SK-N-SH (cell line): ENCODE measurements at regions not wholly inside any gene's neighbourhood (a gene's known extent, or its start where the extent isn't known, plus 50 kb on each side); places are given as distances from the start of the nearest gene placed in this dataset.

Experiments
- CHD2 ChIP-seq: fragments of 150-350 bp; IDR thresholded peaks from 2 replicates; pipeline ENCODE4 v1.6.1; 2018; ENCODE audit warnings: low read length; ENCODE audit not compliant: partially characterized antibody
- MXI1 ChIP-seq: IDR thresholded peaks from 2 replicates; pipeline ENCODE4 v1.6.1; 2012; ENCODE audit warnings: mild to moderate bottlenecking, low read depth, low read length, improper control_type of control experiment
- NFIC ChIP-seq: IDR thresholded peaks from 2 replicates; pipeline ENCODE4 v1.4.0; 2012; ENCODE audit warnings: borderline replicate concordance
- NRF1 ChIP-seq: IDR thresholded peaks from 2 replicates; pipeline ENCODE4 v1.6.1; 2012; ENCODE audit warnings: low read depth, mild to moderate bottlenecking, low read length
- RAD21 ChIP-seq: IDR thresholded peaks from 2 replicates; pipeline ENCODE4 v1.6.1; 2012; ENCODE audit warnings: mild to moderate bottlenecking, low read length
- RCOR1 ChIP-seq: fragments of 150-350 bp; IDR thresholded peaks from 2 replicates; pipeline ENCODE4 v1.6.1; 2017; ENCODE audit warnings: antibody characterized with exemption, low read length
- TAF1 ChIP-seq: IDR thresholded peaks from 2 replicates; pipeline ENCODE4 v1.6.1; 2012; ENCODE audit warnings: low read depth, mild to moderate bottlenecking, low read length, moderate library complexity, borderline replicate concordance
- TCF12 ChIP-seq: IDR thresholded peaks from 2 replicates; pipeline ENCODE4 v1.4.0; 2012
- TEAD4 ChIP-seq: IDR thresholded peaks from 2 replicates; pipeline ENCODE4 v1.4.0; 2012; ENCODE audit warnings: mild to moderate bottlenecking, borderline replicate concordance; ENCODE audit not compliant: insufficient read depth
- TF ChIP-seq, protein P1 (sequence below): fragments of 200-600 bp; sonication (generic); IDR thresholded peaks from 2 replicates; pipeline ENCODE4 v1.6.1; 2017; ENCODE audit warnings: antibody characterized with exemption, mild to moderate bottlenecking, moderate library complexity
- TF ChIP-seq, protein P2 (sequence below): IDR thresholded peaks from 2 replicates; pipeline ENCODE4 v1.4.0; 2012; ENCODE audit warnings: low read depth, borderline replicate concordance
- TF ChIP-seq, protein P3 (sequence below): IDR thresholded peaks from 2 replicates; pipeline ENCODE4 v1.6.1; 2012; ENCODE audit warnings: mild to moderate bottlenecking, low read depth, low read length, moderate library complexity
- TF ChIP-seq, protein P4 (sequence below): IDR thresholded peaks from 2 replicates; pipeline ENCODE4 v1.4.0; 2012; ENCODE audit warnings: low read depth, borderline replicate concordance
- TF ChIP-seq, protein P5 (sequence below): IDR thresholded peaks from 2 replicates; pipeline ENCODE4 v1.4.0; 2012; ENCODE audit warnings: low read depth

DNA sequence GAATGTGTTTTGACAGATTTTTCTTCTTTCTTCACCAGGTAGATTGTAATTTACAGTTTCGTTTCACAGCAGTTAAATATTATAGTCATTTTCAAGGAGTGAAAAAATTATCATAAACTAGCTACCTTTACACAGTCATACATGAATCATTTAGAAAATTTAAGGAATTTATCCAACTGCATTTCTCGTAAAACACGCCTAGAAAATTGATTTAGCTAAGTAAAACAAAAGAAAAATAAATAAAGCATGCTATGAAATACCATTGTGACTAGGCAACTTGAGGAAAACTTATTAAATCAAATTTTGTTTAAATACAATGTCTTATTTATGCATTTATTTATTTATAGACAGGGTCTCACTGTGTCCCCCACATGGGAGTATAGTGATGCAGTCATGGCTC, 109.9 kb upstream of the EMB start:
- TF ChIP-seq TEAD4 (no peak), CHD2 (no peak), MXI1 (no peak), NFIC (no peak), RCOR1 (no peak), NRF1 (no peak), TCF12 (no peak), RAD21 (no peak), TAF1 (no peak)
- TF ChIP-seq, protein P1, sequence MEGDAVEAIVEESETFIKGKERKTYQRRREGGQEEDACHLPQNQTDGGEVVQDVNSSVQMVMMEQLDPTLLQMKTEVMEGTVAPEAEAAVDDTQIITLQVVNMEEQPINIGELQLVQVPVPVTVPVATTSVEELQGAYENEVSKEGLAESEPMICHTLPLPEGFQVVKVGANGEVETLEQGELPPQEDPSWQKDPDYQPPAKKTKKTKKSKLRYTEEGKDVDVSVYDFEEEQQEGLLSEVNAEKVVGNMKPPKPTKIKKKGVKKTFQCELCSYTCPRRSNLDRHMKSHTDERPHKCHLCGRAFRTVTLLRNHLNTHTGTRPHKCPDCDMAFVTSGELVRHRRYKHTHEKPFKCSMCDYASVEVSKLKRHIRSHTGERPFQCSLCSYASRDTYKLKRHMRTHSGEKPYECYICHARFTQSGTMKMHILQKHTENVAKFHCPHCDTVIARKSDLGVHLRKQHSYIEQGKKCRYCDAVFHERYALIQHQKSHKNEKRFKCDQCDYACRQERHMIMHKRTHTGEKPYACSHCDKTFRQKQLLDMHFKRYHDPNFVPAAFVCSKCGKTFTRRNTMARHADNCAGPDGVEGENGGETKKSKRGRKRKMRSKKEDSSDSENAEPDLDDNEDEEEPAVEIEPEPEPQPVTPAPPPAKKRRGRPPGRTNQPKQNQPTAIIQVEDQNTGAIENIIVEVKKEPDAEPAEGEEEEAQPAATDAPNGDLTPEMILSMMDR = no peak
- TF ChIP-seq, protein P2, sequence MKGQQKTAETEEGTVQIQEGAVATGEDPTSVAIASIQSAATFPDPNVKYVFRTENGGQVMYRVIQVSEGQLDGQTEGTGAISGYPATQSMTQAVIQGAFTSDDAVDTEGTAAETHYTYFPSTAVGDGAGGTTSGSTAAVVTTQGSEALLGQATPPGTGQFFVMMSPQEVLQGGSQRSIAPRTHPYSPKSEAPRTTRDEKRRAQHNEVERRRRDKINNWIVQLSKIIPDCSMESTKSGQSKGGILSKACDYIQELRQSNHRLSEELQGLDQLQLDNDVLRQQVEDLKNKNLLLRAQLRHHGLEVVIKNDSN = no peak
- TF ChIP-seq, protein P3, sequence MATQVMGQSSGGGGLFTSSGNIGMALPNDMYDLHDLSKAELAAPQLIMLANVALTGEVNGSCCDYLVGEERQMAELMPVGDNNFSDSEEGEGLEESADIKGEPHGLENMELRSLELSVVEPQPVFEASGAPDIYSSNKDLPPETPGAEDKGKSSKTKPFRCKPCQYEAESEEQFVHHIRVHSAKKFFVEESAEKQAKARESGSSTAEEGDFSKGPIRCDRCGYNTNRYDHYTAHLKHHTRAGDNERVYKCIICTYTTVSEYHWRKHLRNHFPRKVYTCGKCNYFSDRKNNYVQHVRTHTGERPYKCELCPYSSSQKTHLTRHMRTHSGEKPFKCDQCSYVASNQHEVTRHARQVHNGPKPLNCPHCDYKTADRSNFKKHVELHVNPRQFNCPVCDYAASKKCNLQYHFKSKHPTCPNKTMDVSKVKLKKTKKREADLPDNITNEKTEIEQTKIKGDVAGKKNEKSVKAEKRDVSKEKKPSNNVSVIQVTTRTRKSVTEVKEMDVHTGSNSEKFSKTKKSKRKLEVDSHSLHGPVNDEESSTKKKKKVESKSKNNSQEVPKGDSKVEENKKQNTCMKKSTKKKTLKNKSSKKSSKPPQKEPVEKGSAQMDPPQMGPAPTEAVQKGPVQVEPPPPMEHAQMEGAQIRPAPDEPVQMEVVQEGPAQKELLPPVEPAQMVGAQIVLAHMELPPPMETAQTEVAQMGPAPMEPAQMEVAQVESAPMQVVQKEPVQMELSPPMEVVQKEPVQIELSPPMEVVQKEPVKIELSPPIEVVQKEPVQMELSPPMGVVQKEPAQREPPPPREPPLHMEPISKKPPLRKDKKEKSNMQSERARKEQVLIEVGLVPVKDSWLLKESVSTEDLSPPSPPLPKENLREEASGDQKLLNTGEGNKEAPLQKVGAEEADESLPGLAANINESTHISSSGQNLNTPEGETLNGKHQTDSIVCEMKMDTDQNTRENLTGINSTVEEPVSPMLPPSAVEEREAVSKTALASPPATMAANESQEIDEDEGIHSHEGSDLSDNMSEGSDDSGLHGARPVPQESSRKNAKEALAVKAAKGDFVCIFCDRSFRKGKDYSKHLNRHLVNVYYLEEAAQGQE = no peak
- TF ChIP-seq, protein P4, sequence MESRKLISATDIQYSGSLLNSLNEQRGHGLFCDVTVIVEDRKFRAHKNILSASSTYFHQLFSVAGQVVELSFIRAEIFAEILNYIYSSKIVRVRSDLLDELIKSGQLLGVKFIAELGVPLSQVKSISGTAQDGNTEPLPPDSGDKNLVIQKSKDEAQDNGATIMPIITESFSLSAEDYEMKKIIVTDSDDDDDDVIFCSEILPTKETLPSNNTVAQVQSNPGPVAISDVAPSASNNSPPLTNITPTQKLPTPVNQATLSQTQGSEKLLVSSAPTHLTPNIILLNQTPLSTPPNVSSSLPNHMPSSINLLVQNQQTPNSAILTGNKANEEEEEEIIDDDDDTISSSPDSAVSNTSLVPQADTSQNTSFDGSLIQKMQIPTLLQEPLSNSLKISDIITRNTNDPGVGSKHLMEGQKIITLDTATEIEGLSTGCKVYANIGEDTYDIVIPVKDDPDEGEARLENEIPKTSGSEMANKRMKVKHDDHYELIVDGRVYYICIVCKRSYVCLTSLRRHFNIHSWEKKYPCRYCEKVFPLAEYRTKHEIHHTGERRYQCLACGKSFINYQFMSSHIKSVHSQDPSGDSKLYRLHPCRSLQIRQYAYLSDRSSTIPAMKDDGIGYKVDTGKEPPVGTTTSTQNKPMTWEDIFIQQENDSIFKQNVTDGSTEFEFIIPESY = no peak
- TF ChIP-seq, protein P5, sequence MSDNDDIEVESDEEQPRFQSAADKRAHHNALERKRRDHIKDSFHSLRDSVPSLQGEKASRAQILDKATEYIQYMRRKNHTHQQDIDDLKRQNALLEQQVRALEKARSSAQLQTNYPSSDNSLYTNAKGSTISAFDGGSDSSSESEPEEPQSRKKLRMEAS = no peak
